ENCODE measurements at regions not wholly inside any gene's neighbourhood (a gene's known extent, or its start where the extent isn't known, plus 50 kb on each side); places are given as distances from the start of the nearest gene placed in this dataset.

- no peak for TF ChIP-seq MAX (IDR thresholded peaks at IDR 0.05; ENCODE audit: low read depth)
- TF ChIP-seq NRF1 (IDR thresholded peaks at IDR 0.05; ENCODE audit: low read depth, low read length) = no peak
- TF ChIP-seq, protein P1, sequence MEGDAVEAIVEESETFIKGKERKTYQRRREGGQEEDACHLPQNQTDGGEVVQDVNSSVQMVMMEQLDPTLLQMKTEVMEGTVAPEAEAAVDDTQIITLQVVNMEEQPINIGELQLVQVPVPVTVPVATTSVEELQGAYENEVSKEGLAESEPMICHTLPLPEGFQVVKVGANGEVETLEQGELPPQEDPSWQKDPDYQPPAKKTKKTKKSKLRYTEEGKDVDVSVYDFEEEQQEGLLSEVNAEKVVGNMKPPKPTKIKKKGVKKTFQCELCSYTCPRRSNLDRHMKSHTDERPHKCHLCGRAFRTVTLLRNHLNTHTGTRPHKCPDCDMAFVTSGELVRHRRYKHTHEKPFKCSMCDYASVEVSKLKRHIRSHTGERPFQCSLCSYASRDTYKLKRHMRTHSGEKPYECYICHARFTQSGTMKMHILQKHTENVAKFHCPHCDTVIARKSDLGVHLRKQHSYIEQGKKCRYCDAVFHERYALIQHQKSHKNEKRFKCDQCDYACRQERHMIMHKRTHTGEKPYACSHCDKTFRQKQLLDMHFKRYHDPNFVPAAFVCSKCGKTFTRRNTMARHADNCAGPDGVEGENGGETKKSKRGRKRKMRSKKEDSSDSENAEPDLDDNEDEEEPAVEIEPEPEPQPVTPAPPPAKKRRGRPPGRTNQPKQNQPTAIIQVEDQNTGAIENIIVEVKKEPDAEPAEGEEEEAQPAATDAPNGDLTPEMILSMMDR (IDR thresholded peaks at IDR 0.05) = no peak
- no peak for TF ChIP-seq TAF1 (IDR thresholded peaks at IDR 0.05; ENCODE audit: borderline replicate concordance, low read depth, low read length)
- TF ChIP-seq ELF1 (IDR thresholded peaks at IDR 0.05) = no peak
- no peak for TF ChIP-seq NFIC (IDR thresholded peaks at IDR 0.05; ENCODE audit: borderline replicate concordance)
- no peak for TF ChIP-seq IRF3 (IDR thresholded peaks at IDR 0.05; ENCODE audit: low read depth, low read length)
- no peak for TF ChIP-seq TCF12 (IDR thresholded peaks at IDR 0.05)
- TF ChIP-seq SMC3 (IDR thresholded peaks at IDR 0.05; ENCODE audit: low read depth, low read length) = no peak
- no peak for TF ChIP-seq JUND (IDR thresholded peaks at IDR 0.05)
- TF ChIP-seq USF2 (IDR thresholded peaks at IDR 0.05; ENCODE audit: borderline replicate concordance, low read depth, low read length) = no peak
- no peak for TF ChIP-seq CHD2 (IDR thresholded peaks at IDR 0.05; ENCODE audit: low read length, partially characterized antibody)
- TF ChIP-seq RXRA (IDR thresholded peaks at IDR 0.05; ENCODE audit: borderline replicate concordance, low read depth) = no peak
- TF ChIP-seq ZBTB33 (IDR thresholded peaks at IDR 0.05; ENCODE audit: borderline replicate concordance, low read depth) = no peak
- Histone ChIP-seq H4K20me1 (ENCODE audit: insufficient read depth) (no peaks in the 10 kb centered on the region), H3K9me2 (no peaks in the 10 kb centered on the region), H3F3A (replicated peaks; ENCODE audit: insufficient read depth) (no peaks in the 10 kb centered on the region), H2AFZ (ENCODE audit: low read depth) (no peak overlapping the region), H3K27me3 (ENCODE audit: insufficient read depth) (no peaks in the 10 kb centered on the region), H3K36me3 (replicated peaks in 1 of 2; ENCODE audit: control insufficient read depth in 1 of 2, insufficient read depth in 2 of 2, low read length in 1 of 2) (no peaks in the 10 kb centered on the region), H3K79me2 (ENCODE audit: insufficient read depth) (no peaks in the 10 kb centered on the region), H3K4me1 (ENCODE audit: control insufficient read depth in 1 of 2, insufficient read depth in 2 of 2, low read depth in 1 of 2, low read length in 1 of 2) (no peaks in the 10 kb centered on the region), H3K9ac (no peak overlapping the region), H3K4me3 (ENCODE audit: low read depth in 2 of 2, low read length in 1 of 2) (no peak overlapping the region), H3K4me2 (no peak overlapping the region), H3K9me3 (no peaks in the 10 kb centered on the region), H3K27ac (ENCODE audit: low read depth in 2 of 2, low read length in 1 of 2) (no peak overlapping the region)
- no peak for DNase-seq
- WGBS (ENCODE audit: low lambda C conversion rate) = 65% methylated on average over 3 of the region's 3 CpGs
- POLR2A ChIA-PET = no interaction called here
- CTCF ChIA-PET = no interaction called here
Observed at GRCh38 chr3:18051306-18051705, 308.9 kb upstream of the TBC1D5 start.

Measured in SK-N-SH (cell line).